Stimulated activated memory B cell treated with anti-CD40 and anti-IgM and Interleukin-4, amounts not matched to agents 10 μg/mL and 1 μg/mL and 100 μg/mL, for 72 hours (primary cell): ENCODE measurements at regions not wholly inside any gene's neighbourhood (a gene's known extent, or its start where the extent isn't known, plus 50 kb on each side); places are given as distances from the start of the nearest gene placed in this dataset.

Source experiments
- ATAC-seq: fragments of 150-1000 bp; cut with Tn5 transposase; 2 replicates; pipeline ENCODE4 v1.10.0; 2021
- H3K27ac Mint-ChIP-seq: one replicate; pipeline ENCODE4 v1.8.0; 2022; ENCODE audit warnings: mild to moderate bottlenecking, mixed read lengths
- H3K27me3 Mint-ChIP-seq: one replicate; pipeline ENCODE4 v1.8.0; 2022; ENCODE audit warnings: mixed read lengths
- H3K36me3 Mint-ChIP-seq: one replicate; pipeline ENCODE4 v1.8.0; 2022; ENCODE audit warnings: mixed read lengths
- H3K4me1 Mint-ChIP-seq: one replicate; pipeline ENCODE4 v1.8.0; 2022; ENCODE audit warnings: mixed read lengths
- H3K4me3 Mint-ChIP-seq: one replicate; pipeline ENCODE4 v1.8.0; 2022; ENCODE audit warnings: mild to moderate bottlenecking, moderate library complexity, mixed read lengths
- H3K9me3 Mint-ChIP-seq: one replicate; pipeline ENCODE4 v1.8.0; 2022; ENCODE audit warnings: mixed read lengths

DNA sequence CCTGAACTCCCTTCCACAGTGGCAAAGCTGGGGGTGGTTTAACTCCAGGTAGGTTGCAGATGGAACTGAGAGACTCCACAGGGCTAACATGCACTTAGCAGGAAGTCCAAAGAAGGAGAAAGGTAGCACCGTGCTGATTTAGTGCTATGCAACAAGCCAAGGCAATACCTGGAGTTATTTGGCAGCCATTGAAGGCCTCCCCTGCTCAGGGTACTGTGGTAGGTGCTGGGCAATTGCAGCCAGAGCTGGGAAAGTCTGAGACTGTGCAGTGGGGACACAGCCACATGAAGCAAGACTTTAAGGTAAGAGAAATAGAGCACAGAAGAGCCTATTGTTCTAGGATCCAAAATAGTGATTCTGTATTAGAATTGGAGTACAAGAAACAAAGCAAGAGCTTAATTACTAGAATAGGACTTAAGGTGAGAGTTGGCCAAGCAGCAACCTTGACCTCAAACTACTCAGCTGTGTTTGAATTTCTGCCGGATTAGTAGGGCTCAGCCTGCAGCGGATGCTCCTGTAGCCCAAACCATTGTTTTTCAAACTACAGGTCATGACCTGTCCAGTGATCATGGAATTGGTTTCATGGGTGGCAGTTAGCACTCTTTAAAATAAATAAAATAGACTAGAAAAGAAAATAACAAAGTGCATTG is 80.8 kb upstream of the STMND1 start:
- peaks cover 11% of the 10 kb centered on the region for H3K9me3 Mint-ChIP-seq
- ATAC-seq, result no peak
- H3K36me3 Mint-ChIP-seq, result no peaks in the 10 kb centered on the region
- no peaks in the 10 kb centered on the region for H3K4me1 Mint-ChIP-seq
- H3K27me3 Mint-ChIP-seq, result peaks cover 16% of the 10 kb centered on the region
- no peak overlapping the region for H3K4me3 Mint-ChIP-seq
- H3K27ac Mint-ChIP-seq, result no peak overlapping the region

DNA sequence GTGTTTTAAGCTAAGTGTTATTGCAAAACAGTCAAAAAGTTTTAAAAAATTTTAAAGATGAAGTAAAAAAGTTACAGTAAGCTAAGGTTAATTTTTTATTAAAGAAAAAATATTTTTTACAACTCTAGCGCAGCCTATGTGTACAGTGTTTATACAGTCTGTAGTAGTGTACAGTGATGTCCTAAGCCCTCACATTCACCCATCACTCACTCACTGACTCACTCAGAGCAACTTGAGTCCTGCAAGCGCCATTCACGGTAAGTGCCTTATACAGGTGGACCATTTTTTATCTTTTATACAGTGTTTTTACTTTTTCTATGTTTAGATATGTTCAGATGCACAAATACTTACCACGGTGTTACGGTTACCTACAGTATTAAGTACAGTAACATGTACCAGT is 83.4 kb upstream of the STMND1 start:
- Mint-ChIP-seq H3K27me3 (peaks cover 34% of the 10 kb centered on the region), H3K27ac (no peak overlapping the region), H3K4me1 (peaks cover 8% of the 10 kb centered on the region), H3K4me3 (no peak overlapping the region), H3K36me3 (no peaks in the 10 kb centered on the region), H3K9me3 (no peaks in the 10 kb centered on the region)
- no peak for ATAC-seq

DNA sequence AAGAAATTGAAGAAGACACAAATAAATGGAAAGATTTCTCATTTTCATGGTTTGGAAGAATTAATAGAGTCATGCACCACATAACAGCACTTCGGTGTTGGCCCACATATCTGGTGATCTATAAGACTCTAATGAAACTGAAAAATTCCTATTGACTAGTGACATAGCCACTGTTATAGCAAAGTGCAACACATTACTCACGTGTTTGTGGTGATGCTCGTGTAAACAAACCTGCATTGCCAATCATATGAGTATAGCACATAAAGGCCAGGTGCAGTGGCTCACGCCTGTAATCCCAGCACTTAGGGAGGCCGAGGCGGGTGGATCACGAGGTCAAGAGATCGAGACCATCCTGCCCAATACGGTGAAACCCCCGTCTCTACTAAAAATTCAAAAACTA is 84.4 kb upstream of the STMND1 start:
- Mint-ChIP-seq H3K9me3 (no peaks in the 10 kb centered on the region), H3K4me3 (no peak overlapping the region), H3K27me3 (peaks cover 34% of the 10 kb centered on the region), H3K27ac (no peak overlapping the region), H3K4me1 (peaks cover 8% of the 10 kb centered on the region), H3K36me3 (no peaks in the 10 kb centered on the region)
- no peak for ATAC-seq

DNA sequence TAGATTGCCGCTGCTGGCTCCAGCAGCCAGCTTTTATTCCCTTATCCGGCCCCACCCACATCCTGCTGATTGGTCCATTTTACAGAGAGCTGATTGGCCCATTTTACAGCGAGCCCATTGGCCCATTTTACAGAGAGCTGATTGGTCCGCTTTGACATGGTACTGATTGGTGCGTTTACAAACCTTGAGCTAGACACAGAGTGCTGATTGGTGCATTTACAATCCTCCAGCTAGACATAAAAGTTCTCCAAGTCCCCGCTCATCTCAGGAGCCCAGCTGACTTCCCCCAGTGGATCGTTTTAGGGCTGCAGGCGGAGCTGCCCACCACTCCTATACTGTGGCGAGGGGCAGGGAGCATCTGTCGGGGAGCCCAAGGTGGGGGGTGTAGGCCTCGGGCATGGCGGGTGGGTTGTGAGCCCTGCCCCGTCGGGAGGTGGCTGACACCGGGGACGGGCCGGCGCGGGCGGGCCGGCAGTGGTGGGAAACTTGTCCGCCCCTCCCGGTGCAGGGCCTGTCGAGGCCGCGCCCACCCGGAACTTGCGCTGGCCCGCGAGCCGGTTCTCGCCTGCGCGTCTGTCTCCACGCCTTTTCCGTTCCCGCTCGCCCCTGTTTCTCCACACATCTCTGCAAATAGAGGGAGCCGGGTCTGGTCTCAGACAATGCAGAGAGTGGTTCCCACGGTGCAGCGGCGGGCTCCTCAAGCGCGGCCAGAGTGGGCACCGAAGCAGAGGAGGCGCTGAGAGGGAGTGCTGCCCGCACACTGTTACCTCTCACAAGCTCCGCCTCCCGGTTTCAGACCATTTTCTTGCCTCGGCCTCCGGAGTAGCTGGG is 86.1 kb upstream of the STMND1 start:
- peaks cover 34% of the 10 kb centered on the region for H3K27me3 Mint-ChIP-seq
- peak; percentile 50 for ATAC-seq
- H3K4me3 Mint-ChIP-seq, result peak overlapping the region; percentile 60
- peaks cover 8% of the 10 kb centered on the region for H3K4me1 Mint-ChIP-seq
- H3K27ac Mint-ChIP-seq, result no peak overlapping the region
- peaks cover 5% of the 10 kb centered on the region for H3K9me3 Mint-ChIP-seq
- no peaks in the 10 kb centered on the region for H3K36me3 Mint-ChIP-seq

DNA sequence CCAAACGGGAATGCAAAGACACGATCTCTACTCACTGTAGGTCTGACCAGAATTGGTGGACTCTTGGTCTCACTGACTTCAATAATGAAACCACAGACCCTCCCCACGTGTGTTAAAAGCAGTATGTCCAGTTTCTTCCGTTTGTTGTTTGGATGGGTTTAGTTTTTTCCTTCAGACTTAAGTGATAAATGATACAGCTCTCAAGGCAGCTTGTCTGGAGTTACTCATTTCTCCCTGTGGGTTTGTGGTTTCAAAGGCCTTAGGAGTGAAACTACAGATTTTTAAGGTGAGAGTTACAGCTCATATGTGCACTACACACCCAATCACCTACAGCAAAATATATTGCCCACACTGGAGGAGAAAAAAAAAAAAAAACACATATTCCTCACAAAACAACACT is 86.7 kb upstream of the STMND1 start:
- Mint-ChIP-seq H3K27ac (no peak overlapping the region), H3K9me3 (peaks cover 7% of the 10 kb centered on the region), H3K4me1 (peaks cover 8% of the 10 kb centered on the region), H3K36me3 (no peaks in the 10 kb centered on the region), H3K27me3 (peaks cover 34% of the 10 kb centered on the region), H3K4me3 (no peak overlapping the region)
- ATAC-seq, result peak; percentile 72

DNA sequence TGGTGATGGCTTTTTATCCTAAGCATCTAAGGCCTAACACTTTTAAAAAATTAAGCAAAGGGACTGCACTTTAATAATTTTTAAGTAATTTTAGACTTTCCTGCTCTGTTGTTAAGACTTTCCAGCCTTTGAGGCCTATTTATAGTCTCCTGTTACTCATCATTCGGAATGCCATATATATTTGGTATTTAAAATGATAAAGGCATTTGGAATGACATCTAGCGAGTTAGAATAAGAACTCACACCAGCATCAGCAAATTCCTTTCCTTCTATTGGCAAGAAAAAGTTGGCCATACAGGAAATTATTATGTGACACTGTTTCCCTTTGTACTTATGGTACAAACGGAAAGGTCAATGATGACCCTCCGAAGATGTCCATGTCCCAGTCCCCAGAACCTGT is 88.1 kb upstream of the STMND1 start:
- H3K9me3 Mint-ChIP-seq, result peaks cover 9% of the 10 kb centered on the region

DNA sequence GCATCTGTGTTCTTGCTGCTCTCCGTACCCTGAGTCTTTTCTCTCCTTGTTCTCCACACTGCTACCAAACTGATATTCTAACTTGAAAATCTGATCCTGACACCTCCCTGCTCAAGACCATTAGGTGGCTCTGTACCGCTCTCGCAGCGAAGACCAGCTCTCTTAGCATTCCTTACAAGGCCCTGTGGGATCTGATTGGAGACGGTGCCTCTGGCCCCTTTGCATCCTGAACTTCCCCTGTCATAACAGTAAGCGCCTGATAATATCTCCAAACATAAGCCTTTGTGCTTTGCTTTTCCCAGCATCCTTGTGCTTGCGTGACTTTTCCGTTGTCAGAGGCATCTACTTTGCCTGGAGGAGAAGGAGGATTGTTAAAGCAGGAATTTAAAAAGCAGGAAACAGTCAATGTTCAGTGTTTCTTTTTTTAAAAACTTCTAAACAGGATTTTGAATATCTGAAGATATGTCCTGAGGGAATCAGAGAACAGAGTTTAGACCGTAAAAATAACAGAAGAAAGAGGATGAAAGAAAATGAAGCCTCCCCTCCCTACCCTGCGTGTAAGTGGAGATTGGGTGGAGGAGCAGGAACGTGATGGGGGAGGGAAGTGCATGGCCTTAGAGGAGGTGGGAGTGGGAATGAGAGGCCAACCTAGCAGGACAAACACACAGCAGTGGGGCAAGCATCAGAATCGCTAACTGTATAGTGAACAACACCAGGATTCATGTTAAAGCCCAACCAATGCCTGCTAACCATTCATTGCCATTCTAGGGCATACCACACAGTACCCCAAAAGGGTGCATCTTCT is 89.2 kb upstream of the STMND1 start:
- Mint-ChIP-seq H3K9me3 (peaks cover 14% of the 10 kb centered on the region), H3K36me3 (no peaks in the 10 kb centered on the region), H3K27ac (no peak overlapping the region), H3K4me3 (no peak overlapping the region), H3K4me1 (peaks cover 8% of the 10 kb centered on the region), H3K27me3 (peaks cover 34% of the 10 kb centered on the region)
- ATAC-seq, result no peak

More for the DNA sequence above, 88.1 kb upstream of the STMND1 start:
- Mint-ChIP-seq H3K27me3 (peaks cover 34% of the 10 kb centered on the region), H3K36me3 (no peaks in the 10 kb centered on the region), H3K27ac (no peak overlapping the region), H3K4me3 (no peak overlapping the region), H3K4me1 (peaks cover 8% of the 10 kb centered on the region)
- ATAC-seq, result no peak

DNA sequence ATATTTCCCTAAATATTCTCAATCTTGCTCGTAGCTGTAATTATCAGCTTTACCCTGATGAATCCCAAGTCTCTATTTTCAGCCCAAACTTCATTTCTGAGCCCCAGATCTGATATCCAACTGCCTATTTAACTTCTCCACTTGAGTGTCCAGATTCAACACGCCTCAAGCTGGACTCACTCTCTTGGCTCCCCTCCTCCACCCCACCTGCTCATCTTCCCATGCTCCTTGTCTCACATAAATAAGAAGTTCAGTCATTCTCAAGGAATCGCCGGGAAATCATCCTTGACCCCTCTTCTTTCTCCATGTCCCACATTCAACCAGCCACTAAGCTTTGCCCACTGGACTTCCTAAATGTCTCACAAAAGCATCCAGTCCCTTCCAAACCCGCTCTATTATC is 89.9 kb upstream of the STMND1 start:
- peaks cover 8% of the 10 kb centered on the region for H3K4me1 Mint-ChIP-seq
- no peak for ATAC-seq
- peaks cover 28% of the 10 kb centered on the region for H3K27me3 Mint-ChIP-seq
- no peak overlapping the region for H3K27ac Mint-ChIP-seq
- H3K9me3 Mint-ChIP-seq, result peaks cover 14% of the 10 kb centered on the region
- no peaks in the 10 kb centered on the region for H3K36me3 Mint-ChIP-seq
- no peak overlapping the region for H3K4me3 Mint-ChIP-seq

DNA sequence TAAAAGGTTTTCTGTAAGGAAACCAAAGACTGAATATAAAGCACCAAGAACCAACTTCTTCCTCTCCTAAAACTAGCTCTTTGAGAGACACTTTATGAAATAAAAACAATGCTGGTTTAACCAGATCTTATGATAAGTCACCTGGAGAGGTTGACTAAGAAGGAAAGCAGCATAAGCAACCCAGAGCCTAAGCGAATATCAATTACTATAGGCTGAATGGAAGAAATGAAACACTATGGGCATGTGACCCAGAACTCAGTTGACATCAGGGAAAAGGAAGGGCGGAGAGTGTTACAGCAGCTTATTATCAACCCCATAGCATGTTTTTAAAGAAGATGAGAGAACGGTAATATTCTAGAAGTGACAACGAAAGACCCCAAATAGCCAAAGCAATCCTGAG is 94.1 kb upstream of the STMND1 start:
- Mint-ChIP-seq H3K4me3 (no peak overlapping the region), H3K27me3 (peaks cover 10% of the 10 kb centered on the region), H3K27ac (no peak overlapping the region), H3K36me3 (no peaks in the 10 kb centered on the region), H3K9me3 (peaks cover 14% of the 10 kb centered on the region), H3K4me1 (no peaks in the 10 kb centered on the region)
- no peak for ATAC-seq

DNA sequence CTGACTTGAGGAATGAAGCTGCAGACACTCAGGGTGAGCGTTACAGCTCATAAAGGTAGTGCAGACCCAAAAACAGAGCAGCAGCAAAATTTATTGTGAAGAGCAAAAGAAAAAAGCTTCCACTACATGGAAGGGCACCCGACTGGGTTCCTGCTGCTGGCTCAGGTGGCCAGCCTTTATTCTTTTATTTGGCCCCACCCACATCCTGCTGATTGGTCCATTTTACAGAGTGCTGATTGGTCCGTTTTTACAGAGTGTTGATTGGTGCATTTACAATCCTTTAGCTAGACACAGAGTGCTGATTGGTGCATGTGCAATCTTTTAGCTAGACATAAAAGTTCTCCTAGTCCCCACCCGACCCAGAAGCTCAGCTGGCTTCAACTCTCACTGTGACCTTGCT is 95.3 kb upstream of the STMND1 start:
- ATAC-seq, result no peak
- H3K4me3 Mint-ChIP-seq, result no peak overlapping the region
- H3K27me3 Mint-ChIP-seq, result peaks cover 22% of the 10 kb centered on the region
- peaks cover 14% of the 10 kb centered on the region for H3K9me3 Mint-ChIP-seq
- H3K4me1 Mint-ChIP-seq, result no peaks in the 10 kb centered on the region
- no peaks in the 10 kb centered on the region for H3K36me3 Mint-ChIP-seq
- H3K27ac Mint-ChIP-seq, result no peak overlapping the region

DNA sequence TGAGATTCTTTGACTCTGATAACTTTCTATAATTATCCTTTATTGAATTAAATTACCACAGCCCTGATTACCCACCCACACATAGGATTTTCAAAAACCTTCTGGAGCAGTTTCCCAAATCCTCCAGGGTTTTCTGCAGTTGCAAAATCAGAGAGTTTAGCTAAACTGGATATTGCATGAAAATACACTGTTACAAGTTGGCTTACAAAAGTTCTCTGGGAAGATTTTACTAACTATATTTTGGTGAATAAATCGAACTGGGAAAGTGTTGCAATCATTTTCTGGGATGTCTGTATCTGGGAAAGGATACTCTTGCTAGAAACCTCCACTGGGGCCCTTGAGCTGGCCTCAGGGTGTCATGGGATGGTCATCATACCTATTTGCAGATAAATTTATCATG is 97.6 kb upstream of the STMND1 start:
- Mint-ChIP-seq H3K9me3 (peaks cover 10% of the 10 kb centered on the region), H3K4me3 (no peak overlapping the region), H3K27ac (no peak overlapping the region), H3K36me3 (no peaks in the 10 kb centered on the region), H3K27me3 (peaks cover 23% of the 10 kb centered on the region), H3K4me1 (no peaks in the 10 kb centered on the region)
- no peak for ATAC-seq

DNA sequence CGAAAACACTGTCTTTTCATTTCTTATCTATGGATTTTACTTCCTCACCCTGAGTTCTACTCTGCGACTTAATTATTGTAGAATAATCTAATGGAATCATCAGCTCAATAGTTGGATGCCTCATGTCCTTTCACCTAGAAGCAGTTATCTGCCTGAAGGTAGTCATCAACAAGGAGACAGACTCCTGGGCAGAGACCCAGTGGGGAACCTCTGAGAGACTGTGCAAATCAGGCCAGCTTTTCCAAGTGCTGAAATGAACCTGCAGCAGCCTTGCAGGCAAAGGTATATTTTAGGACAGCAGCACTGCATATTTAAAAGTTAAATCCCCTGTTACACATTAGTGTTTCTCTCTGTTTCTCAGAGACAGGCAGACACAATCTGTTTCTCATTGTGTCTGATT is 99.7 kb upstream of the STMND1 start:
- ATAC-seq, result no peak
- Mint-ChIP-seq H3K36me3 (no peaks in the 10 kb centered on the region), H3K27me3 (peaks cover 23% of the 10 kb centered on the region), H3K4me3 (no peak overlapping the region), H3K9me3 (peaks cover 4% of the 10 kb centered on the region), H3K4me1 (no peaks in the 10 kb centered on the region), H3K27ac (no peak overlapping the region)

DNA sequence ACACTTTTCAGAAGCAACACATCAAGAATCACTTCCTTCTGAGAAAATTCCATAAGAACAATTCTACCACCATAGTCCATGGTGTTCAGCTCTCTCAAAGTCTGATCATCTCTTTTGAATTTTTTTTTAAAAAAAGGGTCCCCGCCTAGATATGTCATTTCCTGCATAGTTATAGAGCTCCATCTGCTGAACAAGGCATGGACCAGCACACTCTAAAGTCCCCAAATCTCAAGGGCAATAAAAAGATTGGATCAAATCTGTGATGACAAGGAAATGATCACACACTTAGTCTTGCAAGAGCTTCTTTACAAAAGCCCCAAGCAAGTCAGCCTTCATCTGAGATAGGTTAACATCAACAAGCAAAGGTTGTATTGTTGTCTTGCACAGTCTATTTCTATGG is 100.7 kb upstream of the STMND1 start:
- Mint-ChIP-seq H3K4me3 (no peak overlapping the region), H3K27me3 (peaks cover 23% of the 10 kb centered on the region), H3K4me1 (no peaks in the 10 kb centered on the region), H3K9me3 (peaks cover 4% of the 10 kb centered on the region), H3K36me3 (no peaks in the 10 kb centered on the region), H3K27ac (no peak overlapping the region)
- no peak for ATAC-seq

DNA sequence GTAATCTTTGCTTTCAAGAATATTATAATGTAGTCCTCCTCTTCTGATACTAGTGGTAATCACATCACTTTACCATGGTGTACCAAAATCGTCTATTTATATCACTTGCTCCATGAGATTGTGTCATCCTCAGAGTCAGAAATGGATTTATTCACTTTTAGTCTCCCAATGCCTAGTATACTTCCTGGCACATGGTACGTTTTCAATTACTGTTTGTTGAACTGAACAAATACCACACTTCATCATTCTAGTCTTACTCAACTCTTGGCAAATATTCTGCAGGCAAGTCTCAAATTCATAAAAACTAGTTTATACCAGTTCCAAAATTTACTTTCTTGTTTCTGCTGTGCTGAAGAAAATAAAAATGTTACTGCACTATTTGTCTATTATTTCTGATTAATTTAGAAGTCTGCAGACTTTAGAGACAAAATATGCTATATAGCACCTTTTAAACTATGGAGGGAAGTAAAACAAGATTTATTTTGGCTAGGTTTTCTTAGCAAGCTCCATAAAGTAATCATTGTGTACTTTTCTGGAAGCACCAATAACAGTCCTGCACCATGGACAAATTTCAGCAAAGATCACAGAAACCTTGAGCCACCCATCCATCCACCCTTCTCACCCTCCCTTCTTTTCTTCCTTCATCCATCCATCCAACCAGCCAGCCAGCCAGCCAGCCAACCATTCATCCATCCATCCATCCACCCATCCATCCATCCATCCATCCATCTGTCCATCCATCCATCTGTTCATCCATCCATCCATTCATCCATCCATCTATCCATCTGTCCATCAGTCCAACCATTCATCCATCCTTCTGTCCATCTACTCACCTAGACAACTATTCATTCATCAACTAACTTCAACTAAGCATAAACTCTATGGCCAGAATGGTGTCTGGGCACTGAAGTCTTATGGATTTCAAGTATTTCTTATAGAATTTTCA is 102.1 kb upstream of the STMND1 start:
- no peak overlapping the region for H3K4me3 Mint-ChIP-seq
- no peaks in the 10 kb centered on the region for H3K36me3 Mint-ChIP-seq
- H3K9me3 Mint-ChIP-seq, result peaks cover 7% of the 10 kb centered on the region
- H3K27ac Mint-ChIP-seq, result no peak overlapping the region
- no peak for ATAC-seq
- H3K4me1 Mint-ChIP-seq, result no peaks in the 10 kb centered on the region
- H3K27me3 Mint-ChIP-seq, result peaks cover 14% of the 10 kb centered on the region

DNA sequence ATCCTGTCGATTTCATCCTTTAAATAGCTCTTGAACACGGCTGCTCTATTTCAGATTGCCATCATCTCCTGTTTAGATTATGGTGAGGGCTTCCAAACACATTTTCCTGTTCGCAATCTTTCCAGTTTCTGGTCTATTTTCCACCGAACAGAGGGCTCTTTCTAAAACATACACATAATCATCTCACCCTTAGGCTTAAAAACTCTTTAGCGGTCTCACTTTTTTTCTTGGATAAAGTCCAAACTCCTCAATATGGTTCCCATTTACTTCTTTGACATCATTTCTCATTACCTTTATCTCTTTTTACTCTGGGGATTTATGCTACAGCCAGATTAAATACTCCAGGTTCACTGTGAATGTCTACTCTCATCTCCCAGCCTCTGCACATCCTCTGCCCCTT is 103.4 kb upstream of the STMND1 start:
- no peaks in the 10 kb centered on the region for H3K36me3 Mint-ChIP-seq
- H3K27ac Mint-ChIP-seq, result no peak overlapping the region
- H3K9me3 Mint-ChIP-seq, result peaks cover 7% of the 10 kb centered on the region
- peaks cover 14% of the 10 kb centered on the region for H3K27me3 Mint-ChIP-seq
- no peaks in the 10 kb centered on the region for H3K4me1 Mint-ChIP-seq
- H3K4me3 Mint-ChIP-seq, result no peak overlapping the region
- no peak for ATAC-seq
